Lung microvascular endothelial cell (primary cell): ENCODE measurements at regions not wholly inside any gene's neighbourhood (a gene's known extent, or its start where the extent isn't known, plus 50 kb on each side); places are given as distances from the start of the nearest gene placed in this dataset.

Experiments
- DNase-seq, 2 donors: peaks; one replicate each; pipeline versions ENCODE4 v3.0.0 to v3.0.0-alpha.2; 2010; ENCODE audit warnings: low read depth in 2 of 2

DNA sequence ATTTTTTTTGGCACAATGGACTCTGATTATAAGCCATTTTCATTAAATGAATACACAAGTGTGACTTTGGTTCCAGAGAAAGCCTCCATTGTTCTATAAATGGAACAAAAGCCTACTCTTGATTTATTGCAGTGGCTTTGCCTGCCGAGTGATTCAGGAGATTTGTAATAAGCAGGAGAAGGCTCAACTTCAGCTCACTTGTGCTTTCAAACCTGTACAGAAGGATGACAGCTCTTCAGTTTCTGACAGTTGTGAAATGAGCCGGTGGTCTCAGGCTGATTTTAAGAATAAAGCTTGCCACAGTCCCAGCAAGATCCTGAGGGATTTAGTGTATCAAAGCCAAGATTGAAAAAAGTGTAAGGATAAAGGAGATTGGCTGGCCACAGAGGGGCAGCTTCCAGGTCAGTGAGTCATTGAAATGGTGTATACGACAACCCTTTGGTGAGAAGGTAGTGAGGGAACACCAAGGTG, 438.8 kb upstream of the TGFBR2 start:
- DNase-seq, result peak; percentile 43 to 59

DNA sequence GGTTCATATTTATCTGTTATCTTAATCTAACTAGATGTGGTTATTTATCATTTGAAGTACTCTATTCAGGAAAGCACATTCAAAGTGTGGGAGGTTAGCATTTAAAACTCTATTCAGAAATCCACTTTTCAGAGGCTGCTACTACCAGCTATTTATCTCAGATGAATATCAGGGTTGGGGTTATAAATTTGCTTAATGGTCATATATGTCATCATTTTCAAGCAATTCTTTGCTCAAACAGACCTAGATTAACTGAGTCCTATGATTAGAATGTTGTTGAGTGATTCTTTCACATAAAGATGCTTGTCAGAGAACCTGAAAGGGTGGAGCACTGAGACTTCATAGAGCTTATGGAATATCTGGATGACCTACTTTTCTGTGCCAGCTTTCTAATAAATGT, 436.9 kb upstream of the TGFBR2 start:
- DNase-seq, result no peak

DNA sequence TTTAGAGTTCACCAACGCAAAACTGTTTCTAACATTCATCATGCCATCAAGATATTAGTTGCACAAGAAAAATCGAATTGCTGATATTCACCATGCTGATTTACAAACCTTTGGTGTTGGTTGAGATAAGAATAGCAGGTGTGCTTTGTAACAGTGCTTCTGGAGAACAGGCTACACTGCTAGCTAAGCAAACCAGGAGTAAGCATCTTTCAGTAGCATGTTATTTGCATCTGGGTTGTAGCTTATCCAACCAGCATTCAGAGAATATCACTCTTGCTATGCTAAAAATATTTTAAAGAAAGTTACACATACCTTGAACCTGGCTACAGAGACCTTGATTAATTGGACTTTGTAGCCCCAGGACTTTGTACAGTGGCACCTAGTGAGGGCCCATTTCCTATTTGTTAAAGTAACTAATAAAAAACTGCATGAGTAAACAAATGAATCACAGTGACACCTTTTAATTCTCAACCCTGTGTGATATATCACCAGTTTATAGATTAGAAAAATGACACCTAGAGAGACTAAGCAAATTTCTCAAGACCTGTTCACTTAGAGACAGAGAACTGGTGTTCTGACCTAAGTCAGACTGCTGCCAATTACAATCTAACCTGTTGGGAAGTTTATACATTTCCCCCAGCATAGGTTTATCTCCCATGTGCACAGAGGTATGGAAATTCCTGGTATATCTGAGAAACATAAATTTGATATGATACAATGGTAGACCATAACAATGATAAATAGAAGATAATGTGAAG, 435.5 kb upstream of the TGFBR2 start:
- DNase-seq, result no peak

DNA sequence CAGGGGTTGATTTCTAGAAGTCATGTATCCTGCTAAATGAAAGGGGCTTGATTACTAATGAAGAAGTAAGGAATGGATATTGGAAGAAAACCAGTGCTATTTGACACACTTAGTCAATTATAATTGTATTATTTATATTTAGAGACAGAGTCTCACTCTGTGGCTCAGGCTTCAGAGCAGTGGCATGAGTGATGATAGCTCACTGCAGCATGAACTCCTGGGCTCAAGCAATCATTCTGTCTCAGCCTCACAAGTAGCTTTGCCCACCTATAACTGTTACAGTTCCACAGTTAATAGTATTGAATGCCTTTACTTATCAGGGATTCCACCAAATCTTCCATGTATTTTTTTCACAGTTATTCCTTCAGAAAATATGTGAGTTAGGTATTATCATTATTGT, 432.0 kb upstream of the TGFBR2 start:
- DNase-seq, result no peak

DNA sequence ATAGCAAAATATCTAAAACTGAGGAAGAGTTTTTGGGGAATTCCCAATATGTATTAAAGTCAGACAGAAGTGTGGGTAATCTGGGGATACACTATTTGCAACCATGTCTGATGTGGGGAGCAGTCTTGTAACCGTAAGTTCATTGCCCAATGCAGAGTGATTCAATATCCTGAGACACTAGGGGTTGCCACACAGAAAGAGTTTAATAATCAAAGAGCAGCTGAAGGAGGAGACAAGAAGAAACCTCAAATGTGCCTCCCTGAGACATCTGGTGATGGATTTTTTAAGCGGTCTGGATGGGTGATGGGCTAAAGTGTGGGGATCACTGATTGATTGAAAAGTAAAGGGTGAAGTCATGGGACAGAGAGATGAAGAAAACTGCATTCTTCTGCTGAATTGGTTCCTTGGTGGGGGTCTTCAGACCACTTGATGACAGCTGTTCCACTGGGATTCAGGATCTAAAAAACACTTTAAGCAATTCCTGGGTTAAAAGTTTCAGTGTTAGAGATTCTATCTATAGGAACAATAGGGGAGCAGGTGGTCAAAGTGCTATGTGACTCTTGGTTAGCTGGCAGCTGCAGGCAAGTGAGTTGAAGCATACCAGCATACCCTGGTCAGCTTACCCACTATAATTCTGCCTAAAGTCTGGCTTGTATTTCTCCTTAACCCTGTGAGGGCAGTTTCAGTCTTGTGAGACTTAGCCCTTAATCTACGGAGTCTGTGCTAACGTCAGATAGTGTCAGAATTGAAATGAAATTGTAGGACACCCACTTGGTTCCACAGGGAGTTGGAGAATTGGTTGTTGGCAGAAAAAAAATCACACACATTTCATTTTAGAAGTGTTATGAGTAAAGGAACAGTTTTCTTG, 425.9 kb upstream of the TGFBR2 start:
- no peak for DNase-seq

DNA sequence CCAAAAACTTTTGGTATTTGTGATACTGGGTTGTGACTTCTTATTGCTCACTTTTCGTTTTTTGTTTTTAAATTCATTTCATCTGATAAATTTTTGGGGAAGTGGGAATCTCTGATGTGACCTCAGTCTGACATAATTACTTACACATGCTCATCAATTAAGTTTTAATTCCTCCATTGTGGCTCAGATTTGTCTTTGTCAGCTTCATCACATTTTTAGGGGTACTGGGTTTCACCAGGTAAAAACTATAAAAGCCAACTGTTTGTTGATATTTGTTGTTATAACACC, 425.3 kb upstream of the TGFBR2 start:
- no peak for DNase-seq

DNA sequence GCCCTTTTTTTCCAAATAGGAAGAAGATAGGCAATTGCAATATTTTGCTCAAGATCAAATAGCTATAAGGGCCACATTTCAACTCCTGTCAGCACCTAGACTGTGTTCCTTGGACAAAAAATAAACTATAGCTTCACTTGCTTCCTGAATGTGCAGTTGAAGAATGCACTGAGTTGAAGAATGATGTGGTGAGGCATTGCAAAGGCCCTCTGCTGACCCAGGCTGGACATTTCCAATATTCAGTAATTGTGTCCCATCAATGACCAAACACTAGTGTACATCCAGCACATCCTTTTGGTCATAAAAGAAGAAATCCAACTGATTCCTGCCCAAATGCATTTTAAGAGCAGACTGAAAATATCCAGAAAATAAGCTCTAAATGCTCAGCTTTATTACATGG, 424.8 kb upstream of the TGFBR2 start:
- DNase-seq, result peak in 1 of 2 donors; percentile 10

DNA sequence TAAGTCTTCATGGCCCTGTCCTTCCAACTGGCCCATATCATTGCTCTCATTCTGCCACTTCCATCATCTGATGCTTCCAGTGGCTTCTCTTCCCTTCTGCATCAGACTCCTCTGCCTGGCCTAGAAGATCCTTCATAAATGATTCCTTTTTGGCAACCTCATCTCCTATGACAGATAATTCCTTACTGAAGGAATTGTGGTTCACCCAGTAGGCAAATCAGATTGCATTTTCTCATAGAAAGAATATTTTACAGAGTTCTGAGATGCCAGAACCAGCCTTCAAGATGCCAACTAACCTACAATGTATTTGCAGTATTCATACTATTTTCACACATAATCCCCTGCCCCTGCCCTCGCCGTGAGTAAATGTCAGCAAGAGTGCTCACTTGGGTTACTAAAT, 423.0 kb upstream of the TGFBR2 start:
- no peak for DNase-seq

DNA sequence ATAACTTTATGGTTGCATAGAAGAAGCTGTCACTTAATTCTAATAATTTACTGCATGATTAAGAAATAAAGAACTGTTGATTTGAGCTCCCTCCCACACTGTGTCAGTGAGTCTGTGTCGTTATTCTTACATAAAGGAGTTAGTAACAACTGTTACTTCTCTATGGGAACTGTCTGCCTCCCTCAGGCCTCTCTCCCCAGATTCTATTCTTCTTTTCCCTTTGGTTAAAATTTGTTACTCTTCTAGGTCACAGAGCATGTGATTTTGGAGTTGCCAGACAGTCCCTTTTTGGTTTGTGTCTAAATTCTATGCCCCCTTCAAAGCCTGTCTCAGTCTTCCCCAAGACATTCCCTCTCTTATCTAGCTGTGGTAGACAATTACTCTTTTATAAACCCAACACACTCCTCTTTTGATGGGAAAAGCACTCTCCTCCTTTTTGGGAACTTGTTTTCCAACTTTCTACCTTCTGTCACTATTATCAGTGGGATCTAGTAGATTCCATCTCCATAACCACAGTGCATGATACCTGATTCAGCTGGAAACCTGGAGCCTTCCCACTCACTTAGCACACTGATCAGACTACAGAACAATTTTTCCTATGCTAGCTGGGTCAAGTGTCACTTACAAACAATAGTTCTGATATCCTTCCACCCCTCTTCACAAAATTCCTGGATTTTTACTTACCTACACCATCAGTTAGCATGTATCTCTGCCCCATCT, 422.1 kb upstream of the TGFBR2 start:
- no peak for DNase-seq

DNA sequence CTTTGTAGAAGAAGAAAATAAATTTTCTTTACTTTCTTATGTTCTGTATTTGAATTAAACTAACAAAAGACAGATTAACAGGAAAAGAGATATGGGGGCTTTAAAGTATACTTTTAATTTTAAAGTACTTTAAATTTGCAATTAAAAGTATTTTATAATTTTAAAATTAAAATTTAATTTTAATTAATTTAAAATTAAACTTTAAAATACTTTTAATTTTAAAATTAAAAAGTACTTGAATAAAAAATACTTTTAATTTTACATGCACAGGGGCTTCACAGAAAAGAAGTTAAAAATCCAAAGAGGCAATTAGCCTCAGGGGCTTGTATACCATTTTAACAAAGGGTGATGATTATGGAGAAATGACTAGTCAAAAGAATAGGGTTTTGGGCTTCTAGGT, 420.5 kb upstream of the TGFBR2 start:
- DNase-seq, result no peak

DNA sequence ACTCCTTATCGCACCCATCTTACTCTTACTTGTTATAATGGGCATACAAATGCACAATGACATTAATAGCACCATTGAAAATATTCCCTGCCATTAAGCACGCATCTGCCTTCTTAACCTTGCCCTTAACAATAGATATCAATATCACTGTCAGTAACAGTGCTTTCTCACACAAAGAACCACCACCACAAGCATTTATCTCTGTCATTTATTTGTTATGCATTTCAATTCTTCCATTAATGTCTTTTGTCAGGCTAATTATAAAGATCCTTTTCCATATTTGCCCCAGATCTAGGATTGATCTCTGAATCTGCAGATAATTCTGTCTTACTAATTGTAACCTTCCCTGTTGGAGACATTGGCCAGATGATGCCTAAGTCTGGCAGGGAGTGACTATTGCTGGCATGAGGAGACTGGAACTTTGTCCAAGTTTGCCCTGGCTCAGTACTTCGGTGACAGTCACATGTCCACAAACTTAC, 419.6 kb upstream of the TGFBR2 start:
- DNase-seq, result no peak

DNA sequence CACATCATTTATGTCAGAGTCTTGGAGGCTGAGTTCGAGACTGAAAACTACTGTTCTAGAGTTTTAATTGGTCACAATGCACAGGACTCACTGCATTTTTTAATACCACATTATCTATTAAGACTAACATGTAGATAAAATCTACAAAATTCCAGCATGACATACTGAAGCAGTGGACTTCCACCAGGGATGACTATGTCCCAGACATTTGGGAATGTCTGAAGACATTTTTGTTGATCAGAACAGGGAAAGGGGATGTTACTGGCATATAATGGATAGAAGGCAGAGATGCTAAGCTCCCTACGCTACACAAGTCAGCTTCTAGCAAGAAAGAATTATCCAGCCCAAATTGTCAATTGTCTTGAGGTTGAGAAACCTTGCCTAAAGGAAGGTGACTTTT, 419.0 kb upstream of the TGFBR2 start:
- DNase-seq, result no peak

DNA sequence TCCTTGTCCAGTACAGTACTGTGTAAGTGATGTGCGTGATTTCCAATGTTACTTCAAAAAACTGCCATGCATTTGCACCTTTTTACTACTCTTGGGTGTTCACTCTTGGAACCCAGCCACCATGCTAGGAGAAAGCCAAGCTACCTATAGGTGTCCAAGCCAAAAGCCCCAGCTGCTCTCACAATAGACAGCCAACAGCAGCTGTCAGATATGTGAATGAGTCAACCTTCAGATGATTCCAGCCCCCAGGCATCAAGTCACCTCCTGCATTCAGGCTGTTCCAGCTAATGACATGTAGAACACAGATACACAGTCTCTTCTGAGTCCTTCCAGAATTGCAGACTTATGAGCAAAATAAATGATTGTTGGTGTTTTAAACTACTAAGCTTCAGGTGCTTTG, 417.7 kb upstream of the TGFBR2 start:
- peak; percentile 41 to 55 for DNase-seq

DNA sequence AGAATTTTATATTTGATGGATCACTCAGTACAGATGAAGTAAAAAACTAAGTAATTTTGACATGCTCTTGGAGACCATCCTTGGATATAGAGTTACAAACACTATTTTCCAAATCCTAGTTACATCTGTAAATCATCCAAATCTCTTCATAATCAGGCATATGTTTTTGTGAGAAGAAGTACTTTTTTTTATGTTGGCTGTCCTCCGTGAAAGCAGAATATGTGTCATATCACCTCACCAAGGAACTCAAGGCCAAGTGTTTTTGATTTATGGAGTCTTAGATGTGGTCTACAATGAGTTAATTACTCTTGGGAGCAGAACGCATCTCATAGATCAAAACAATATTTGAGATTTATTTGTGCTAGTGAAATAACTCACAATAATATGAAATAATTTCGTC, 416.5 kb upstream of the TGFBR2 start:
- DNase-seq, result no peak

DNA sequence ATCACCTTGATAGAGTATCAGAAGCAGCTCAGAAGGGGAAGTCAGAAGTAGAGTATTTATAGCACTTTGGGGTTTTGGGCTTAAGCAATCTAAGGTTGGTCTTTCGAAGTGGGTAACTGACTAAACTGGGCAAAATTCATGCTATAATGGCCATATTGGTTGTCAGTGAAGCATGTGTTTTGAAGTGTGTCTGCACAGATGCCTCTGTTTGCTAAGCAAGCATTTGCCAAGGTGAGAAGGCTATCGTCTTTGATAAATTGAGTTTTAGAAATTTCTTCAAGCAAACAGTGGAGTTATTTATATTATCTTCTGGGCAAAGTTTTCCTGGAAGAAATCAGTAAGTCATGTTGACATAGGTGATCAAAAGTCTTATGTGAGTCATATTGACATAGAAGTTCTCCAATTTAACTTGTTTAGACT, 412.8 kb upstream of the TGFBR2 start:
- no peak for DNase-seq

DNA sequence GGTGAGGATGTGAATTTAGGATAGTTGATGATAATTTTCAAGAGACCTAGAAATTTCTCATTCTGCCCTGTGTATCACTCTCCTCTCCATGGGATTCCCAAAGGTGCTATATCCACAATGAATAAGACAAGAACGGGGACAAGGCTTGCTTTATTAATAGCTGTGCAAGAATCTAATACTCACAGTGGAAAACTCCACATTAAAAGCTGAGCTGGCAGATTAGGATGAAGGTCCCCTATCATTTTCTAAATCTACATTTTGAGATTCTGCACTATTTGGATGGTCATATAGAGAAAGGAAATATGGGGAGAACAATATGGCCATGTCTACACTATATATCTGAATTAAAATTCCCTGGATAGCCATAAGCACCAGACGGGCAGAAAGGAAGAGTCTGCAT, 411.0 kb upstream of the TGFBR2 start:
- DNase-seq, result no peak

DNA sequence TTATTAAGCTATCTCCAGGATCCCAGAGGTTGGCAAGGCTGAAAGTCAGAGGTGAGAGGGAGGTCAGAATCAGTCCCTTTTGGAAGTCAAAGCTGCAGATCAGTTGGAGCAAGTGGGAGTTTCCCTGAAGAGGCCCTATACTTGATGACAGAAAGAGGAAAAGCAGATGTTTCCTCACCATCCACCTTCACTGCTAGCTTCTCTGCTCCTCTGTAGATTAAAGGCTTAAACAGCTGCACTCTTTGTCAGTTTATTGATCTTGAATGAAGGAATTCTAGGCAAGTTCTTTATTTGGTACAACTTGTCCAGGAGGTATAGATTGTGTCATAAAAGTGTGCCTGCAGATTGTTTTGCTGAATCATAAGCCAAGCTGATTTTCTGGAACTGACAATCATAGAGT, 408.2 kb upstream of the TGFBR2 start:
- peak; percentile 36 to 61 for DNase-seq

DNA sequence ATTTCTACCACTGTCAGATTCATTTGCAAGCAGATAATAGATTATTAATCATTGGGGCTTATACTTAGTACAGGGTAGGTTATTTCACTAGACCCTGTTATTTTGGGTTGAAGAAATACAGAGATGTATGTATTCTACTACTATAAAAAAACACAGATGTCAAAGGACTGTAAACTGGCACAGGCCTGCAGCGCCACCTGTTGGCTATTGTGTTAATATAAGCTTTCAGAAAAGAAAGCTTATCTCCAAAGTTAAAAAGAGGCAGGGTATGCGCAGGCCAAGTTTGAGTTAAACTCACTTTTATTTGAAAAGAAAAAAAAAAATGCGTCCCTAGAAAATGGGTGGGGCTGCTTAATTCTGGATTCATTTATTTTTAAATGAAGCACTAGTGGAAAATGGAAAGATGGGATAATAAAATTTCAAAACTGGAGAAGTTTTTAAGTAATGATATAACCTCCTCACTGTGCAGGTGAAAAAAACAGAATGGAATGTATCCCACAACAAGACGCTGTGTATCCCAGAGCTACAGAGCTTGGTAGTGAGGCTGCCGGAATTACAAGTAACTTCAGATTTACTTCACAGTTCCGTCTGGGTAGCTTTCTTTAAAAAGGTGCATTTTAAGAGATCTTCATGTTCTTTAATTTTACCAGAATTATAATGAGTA, 407.2 kb upstream of the TGFBR2 start:
- peak; percentile 72 to 81 for DNase-seq

DNA sequence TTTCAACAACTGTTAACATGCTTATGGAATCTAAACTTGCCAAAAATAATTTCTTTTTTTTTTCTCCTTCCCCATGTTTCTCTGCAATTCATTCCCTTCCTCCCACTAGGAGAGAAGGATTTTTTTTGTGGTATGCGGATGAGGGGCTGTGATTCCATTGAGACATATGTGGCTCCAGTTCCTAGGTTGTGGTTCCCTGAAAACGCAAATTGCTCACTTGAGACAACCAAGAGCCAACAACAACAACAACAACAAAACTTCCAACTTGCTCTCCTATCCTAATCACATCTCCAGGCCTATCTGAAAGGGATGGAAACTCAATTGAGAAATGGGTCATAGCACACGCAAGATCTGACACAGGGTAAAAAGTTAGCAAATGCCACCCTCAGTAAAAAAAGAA, 406.5 kb upstream of the TGFBR2 start:
- DNase-seq, result no peak

DNA sequence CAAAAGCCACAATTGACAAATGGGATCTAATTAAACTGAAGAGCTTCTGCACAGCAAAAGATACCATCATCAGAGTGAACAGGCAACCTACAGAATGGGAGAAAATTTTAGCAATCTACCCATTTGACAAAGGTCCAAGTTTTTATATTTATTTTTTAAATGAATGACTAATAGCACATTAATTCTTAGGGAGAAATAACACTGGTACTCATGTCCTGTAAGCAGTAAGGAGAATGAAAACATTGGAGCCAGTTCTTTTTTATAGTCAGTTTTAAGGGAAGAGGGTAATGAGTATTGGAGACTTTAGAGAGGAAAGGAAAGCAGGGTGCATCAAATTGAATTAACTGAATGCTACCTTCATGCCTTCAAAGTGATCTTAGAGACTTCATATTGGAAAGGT, 404.7 kb upstream of the TGFBR2 start:
- peak in 1 of 2 donors; percentile 25 for DNase-seq

DNA sequence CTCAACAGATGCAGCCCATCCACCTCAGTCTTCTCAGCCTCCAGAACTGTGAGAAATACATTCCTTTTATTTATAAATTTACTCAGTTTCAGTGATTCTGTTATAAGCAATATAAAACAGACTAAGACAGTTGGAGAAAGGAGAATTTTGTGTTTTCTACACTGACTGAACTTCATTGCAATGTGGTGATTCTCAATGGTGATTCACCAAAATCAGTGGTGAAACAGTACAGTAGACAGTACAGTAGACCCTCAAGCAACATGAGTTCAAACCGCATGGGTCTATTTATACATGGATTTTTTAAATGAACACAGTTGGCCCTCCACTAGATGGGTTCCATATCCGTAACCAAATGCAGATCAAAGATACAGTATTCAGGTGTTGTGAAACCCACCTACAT, 403.1 kb upstream of the TGFBR2 start:
- DNase-seq, result no peak

DNA sequence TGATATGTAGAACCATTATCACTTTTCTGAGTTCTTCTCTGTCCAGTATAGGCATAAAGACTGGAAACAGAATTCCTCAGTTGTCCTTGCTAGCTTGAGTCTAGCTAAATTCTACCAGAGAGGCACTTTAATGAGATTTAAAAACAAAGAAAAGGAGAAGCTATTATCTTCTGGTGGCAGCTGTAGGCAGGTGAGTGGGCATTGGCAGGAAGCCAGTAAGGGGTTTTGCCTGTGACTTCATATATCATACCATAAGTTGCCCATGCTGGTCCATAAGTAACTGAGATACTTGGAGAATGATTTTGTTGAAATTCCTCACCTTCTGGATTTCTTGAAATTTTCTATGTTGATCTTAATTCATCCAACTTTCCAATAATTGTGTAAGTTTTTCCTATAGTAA, 402.3 kb upstream of the TGFBR2 start:
- DNase-seq, result no peak
